COLO668 (cell line): ENCODE measurements at regions not wholly inside any gene's neighbourhood (a gene's known extent, or its start where the extent isn't known, plus 50 kb on each side); places are given as distances from the start of the nearest gene placed in this dataset.
"Not testable (repeated sequence)": the region's sequence is repeated elsewhere in the genome, so short reads cannot be mapped to it uniquely, and the experiment has no call there.

Experiments
- DNase-seq: peaks from one replicate; lab custom pipeline; 2025; ENCODE audit not compliant: unreplicated experiment; lab: John Stamatoyannopoulos, UW

DNA sequence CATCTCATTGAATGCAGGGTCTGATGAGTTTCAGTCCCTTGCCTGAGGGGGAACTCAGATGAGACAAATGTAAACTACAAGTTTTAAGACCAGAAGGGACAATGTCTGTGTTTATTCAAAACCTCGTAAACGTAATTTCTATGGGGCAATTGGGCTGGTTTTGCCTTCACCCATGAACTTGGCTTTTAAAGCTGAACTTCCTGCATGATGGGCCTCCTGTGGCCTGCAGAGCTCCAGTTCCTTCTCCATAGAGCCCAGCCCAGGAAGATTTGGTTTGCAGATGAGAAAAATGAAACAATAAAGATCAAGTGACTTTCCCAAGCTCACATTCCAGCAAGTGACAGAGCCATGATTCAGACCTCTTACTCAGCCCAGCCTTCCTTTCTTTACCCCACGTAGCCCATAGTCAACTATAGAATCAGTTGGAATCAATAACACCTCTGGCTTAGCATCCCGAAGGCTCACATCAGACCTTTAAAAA lies 612.3 kb downstream of the UTRN start:
- DNase-seq, result no peak

DNA sequence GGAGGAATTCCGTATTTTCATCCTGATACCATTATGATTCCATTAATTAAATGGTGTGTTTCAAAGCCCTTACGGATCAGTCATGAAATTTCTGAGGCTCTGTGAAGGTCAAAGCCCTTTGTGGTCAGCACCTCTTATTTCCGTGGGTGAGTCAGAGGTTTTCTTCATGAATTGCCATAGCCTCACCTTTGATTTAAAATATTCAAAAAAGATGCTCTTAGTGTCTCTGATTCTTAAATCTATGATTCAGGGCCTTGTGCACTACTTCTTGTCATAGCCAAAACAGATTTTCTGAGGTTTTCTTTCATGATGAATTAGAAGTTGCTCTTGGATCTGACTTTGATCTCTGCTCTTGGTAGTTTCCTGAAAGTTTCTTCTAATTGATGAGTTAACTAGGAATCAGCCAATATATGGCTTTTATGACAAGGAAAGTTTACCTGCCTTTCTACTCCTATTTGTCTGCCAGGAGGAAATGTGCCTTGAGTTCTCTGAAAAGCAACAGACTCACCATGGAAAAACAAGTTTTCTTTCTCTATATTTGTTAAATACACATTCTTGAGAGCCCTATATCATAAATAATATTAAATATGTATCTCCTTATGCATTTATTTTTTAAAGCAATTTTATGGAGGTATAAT lies 613.0 kb downstream of the UTRN start:
- DNase-seq, result no peak

DNA sequence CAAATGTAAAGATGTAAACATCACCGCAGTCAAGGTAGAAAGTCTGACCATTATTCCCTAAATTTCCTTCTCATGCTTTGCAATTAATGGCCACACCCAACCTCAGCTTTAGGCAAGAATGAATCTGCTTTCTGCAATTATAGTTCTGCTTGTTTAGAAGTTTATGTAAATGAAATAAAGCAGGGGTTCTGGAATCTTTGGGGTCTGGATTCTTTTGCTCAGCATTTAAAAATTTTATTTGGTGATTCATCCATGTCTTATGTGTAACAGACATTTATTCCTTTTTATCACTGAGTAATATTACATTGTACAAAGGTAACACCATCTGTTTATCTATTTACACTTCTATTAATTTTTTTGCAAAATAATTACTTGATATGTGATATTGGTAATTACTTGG lies 613.6 kb downstream of the UTRN start:
- DNase-seq, result no peak

DNA sequence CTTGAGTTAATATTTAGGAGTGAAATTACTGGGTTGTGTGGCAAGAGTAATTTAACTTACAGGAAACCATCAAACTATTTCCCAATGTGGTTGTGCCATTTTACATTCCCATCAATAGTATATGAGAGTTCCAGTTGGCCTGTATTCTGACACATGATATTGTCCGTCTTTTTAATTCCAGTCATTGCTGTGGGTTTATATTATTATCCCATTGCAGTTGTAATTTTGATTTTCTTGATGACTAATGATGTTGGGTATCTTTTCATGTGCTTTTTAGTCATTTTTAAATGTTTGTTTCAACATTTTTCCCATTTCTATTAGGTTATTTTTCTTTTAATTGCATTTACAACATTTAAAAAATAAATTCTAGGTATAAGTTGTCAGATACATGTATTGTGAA lies 614.0 kb downstream of the UTRN start:
- no peak for DNase-seq

- DNase-seq, result no peak
Observed at GRCh38 chr6:144901412-144901811, 616.3 kb downstream of the UTRN start.

GRCh38 chr6:144908004-144908403 lies 622.9 kb downstream of the UTRN start:
- no peak for DNase-seq

DNA sequence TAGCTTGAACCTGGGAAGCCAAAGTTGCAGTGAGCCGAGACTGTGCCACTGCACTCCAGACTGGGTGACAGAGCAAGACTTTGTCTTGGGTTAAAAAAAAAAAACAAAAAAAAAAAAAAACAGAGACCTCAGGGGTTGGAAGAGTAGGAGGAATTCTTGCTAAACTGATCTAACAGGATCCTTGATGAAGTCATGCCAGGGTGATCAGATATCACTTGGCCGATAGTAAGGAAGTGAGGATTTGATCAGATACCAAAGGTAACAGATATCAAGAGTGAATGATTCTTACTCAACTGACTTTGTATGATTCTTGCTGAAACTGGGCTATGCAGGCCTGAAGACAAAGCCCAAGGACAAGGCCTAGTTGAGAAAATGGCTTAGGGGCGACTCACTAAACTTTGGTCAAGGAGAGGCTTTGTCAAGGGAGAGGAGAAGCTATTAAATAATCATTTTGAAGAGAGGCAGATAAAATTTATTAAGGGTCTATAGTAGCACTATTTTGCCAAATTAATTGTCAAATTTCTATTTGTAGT lies 624.7 kb downstream of the UTRN start:
- no peak for DNase-seq

DNA sequence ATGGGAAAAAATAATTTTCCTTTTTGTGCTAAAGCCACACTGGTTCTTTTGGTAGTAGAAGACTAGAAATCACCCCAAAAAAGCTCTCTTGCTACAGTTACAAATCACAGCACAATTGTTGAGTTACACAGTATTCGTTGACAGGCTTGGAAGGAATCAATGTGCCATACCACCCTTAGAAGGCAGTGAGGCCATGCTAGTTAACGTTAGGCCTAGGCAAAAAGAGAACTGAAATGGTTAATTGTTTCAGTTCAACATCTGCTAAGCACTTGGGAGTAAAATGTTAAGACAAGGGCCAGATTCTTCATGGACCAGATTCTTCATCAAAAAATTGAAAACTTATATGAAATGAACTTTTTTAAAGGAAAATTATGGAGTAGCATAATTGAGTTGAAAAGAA lies 626.2 kb downstream of the UTRN start:
- no peak for DNase-seq

DNA sequence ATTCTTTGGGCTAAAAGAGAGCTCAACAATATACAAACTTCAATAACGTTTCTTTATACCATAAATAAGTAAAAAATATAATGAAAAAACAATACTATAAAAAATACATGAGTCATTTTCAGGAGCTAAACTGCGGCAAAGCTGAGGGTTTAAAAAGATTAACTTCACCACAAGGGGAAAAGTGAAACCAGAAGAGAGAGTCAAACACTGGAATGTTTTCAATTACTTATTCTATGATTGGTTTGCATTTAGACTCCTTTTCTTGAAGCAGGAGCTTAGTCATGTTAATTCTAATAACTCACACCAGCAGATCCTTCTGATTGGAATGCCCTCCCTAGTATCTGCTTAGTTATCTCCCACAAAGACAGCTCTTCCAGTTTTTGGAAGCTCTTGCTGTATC lies 627.3 kb downstream of the UTRN start:
- no peak for DNase-seq

GRCh38 chr6:144918073-144918472 lies 632.9 kb downstream of the UTRN start:
- no peak for DNase-seq

DNA sequence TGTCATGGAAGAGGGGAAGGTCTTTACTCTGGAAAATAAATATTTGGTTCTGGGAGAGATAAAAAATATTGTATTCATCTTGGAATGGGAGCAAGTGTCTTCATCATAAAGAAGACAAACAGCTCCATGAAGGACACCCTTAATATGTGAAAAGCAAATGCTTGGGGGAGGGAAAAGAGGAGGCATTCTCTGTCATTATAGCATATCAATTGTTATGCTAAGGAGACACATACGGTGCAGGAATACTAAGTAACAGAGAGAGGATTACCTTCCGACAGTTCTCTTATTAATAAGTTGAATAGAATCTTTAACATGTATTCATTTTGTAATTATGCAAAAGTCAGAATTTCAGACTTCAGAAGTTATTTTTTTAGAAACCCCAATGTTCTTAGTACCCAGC lies 634.4 kb downstream of the UTRN start:
- no peak for DNase-seq

- no peak for DNase-seq
Observed at GRCh38 chr6:144920391-144920961, 635.3 kb downstream of the UTRN start.

DNA sequence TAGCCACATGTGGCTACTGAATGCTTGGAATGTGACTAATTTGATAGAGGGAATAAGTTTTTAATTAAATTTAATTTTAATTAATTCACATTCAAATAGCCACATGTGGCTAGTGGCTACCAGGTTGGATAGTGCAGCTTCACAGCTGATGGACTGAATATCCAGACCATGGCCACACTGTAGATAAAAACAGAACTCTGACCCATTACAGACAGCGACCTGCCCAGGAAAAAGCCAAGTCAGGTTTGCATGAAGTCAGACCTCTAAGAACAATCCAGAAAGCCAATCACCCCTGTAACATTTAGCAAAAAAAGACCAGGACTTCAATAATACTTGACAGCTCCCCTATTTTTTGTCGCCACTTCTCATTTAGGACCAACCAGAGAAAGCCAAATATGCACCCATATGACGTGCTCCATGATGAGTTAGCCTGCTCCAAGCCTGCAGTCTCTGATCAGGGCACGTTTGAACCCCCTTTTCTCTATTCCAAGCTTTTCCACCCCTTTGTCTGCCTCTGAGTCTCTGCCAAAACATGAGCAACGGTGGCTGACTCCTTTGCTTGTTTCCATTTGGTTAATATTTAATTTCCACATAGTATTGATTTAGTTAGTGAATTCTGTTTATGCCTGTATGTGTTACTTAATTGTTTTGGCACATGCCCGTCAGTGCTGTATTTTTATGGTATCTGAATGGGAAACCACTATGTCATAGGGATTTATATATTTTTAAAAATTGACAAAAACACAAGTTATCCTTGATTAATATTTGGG lies 636.3 kb downstream of the UTRN start:
- DNase-seq, result no peak

DNA sequence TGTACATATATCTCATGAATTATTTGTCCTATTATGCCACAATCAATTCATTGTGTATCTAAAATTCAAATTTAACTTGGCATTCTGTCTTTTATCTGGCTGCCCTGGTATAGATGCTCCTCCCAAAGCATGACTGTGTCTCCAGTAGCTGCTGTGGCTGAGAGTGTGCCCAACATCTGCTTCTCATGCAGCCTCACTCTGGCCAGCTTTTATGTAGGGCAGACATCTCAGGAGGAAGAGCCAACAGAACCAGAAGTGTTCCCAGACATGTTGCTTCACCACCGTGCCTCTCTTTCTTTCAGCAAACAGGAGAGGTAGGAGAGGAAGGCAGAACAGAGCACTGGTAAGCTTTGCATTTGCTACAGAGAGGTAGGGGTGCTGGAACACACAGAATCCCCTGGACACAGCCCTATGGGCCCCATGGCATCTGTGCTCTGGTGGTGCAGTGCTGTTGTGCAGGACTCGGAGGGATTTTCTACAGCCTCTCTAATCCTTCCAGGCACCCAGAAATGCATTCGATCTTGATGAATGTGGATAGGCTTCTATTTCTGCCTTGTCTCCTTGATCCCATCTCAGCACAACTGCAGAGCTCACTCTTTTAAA lies 637.1 kb downstream of the UTRN start:
- no peak for DNase-seq

- DNase-seq, result not testable (repeated sequence)
Observed at GRCh38 chr6:144922771-144923490, 637.8 kb downstream of the UTRN start.

DNA sequence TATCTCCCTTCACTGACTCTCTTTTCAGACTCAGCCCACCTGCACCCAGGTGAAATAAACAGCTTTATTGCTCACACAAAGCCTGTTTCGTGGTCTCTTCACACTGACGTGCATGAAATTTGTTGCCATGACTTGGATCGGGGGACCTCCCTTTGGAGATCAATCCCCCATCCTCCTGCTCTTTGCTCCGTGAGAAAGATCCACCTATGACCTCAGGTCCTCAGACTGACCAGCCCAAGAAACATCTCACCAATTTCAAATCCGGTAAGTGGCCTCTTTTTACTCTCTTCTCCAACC lies 638.3 kb downstream of the UTRN start:
- DNase-seq, result not testable (repeated sequence)

DNA sequence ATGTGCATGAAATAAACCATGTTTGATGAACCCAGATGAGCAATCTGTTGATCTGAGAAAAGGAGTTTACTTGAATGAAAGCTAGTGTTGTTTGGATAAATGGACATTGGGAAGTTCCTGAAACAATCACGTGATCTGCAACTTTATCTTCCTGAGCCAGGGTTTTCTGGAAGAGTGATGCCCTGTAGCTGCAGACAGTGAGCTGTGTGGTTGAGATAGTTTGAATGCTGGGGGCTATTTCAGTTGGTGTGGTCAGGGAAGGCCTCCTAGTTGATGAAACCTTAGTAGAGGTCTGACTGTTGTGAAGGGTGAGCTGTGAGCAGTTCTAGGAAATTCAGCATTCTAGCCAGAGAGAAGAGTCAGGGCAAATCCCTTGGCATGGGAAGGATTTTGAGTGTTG lies 643.7 kb downstream of the UTRN start:
- DNase-seq, result no peak

DNA sequence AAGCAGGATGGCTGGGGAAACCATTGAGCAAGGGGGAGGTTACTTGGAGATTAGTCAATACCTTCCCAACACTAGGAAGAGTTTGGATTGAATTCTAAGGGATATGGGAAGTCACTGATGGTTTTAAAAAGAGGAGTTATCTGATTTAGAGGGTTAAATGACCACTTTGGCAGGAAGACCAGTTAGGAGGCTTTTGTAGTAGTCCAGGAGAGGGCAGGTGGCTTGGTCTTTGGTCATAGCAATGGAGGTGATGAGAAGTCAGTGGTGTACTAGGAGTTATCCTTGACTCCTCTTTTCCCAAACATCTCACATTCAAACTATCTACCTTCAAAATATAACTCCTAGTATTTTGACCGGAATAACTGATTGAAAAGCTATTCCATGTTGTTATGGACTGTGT lies 644.1 kb downstream of the UTRN start:
- no peak for DNase-seq

GRCh38 chr6:144931172-144932035 lies 646.3 kb downstream of the UTRN start:
- DNase-seq, result peak; percentile 31

- no peak for DNase-seq
Observed at GRCh38 chr6:144932621-144933020, 647.5 kb downstream of the UTRN start.
